Prostate gland (tissue), 2 donors: ENCODE measurements at regions not wholly inside any gene's neighbourhood (a gene's known extent, or its start where the extent isn't known, plus 50 kb on each side); places are given as distances from the start of the nearest gene placed in this dataset.
A peak's percentile ranks its signal among the peaks of the same experiment; 100 is the strongest.

Experiments used
- DNase-seq: peaks from one replicate; pipeline ENCODE4 v3.0.0-alpha.2; 2019; ENCODE audit warnings: low spot score
- H3K27ac ChIP-seq, 2 donors: fragments of 200-600 bp; sonication (generic); 2 replicates each; pipeline ENCODE4 v1.5.1; 2017 to 2019
- H3K27me3 ChIP-seq: fragments of 200-600 bp; sonication (generic); replicated peaks from 2 replicates; pipeline ENCODE4 v1.5.1; 2019; ENCODE audit not compliant: insufficient read depth
- H3K36me3 ChIP-seq, 2 donors: fragments of 200-600 bp; sonication (generic); 1 replicate in 1 of 2; 2 replicates in 1 of 2; pipeline versions ENCODE4 v1.5.1 to v1.8.1; 2017 to 2019
- H3K4me1 ChIP-seq: fragments of 200-600 bp; sonication (generic); replicated peaks from 2 replicates; pipeline ENCODE4 v1.5.1; 2019
- H3K4me3 ChIP-seq, 2 donors: fragments of 200-600 bp; sonication (generic); 2 replicates each; pipeline ENCODE4 v1.5.1; 2017 to 2019
- H3K9me3 ChIP-seq: fragments of 200-600 bp; sonication (generic); 2 replicates; pipeline ENCODE4 v1.5.1; 2017
- CTCF ChIP-seq, 4 experiments: fragments of 200-600 bp in 2 of 4; fragments of 450-650 bp in 2 of 4; sonication (generic) in 2 of 4; IDR thresholded peaks; 1 replicate in 3 of 4; 2 replicates in 1 of 4; pipeline ENCODE4 v1.5.1; 2016 to 2019; ENCODE audit warnings: antibody characterized with exemption in 4 of 4, mild to moderate bottlenecking in 2 of 4, moderate library complexity in 2 of 4
- POLR2A ChIP-seq: fragments of 450-650 bp; IDR thresholded peaks from one replicate; pipeline ENCODE4 v1.6.1; 2016; ENCODE audit warnings: antibody characterized with exemption, mild to moderate bottlenecking
- POLR2AphosphoS5 ChIP-seq: sonication (generic); formaldehyde crosslinking; IDR thresholded peaks from one replicate; pipeline ENCODE4 v1.6.1; 2017; ENCODE audit warnings: antibody characterized with exemption
- WGBS: methylation state at CpG from one replicate; pipeline ENCODE4 v1.1.5; 2018; 5-methylcytosine and 5-hydroxymethylcytosine counted together
- intact Hi-C: fragments of 100-400 bp; cut with DNase I; formaldehyde crosslinking; loops from one replicate; pipeline ENCODE4 v1.14.2; 2022

GRCh38 chr19:29384656-29385055 is 141.1 kb upstream of the VSTM2B start:
- 75% methylated on average over 8 of the region's 8 CpGs for WGBS
- no peaks in the 10 kb centered on the region for H3K36me3 ChIP-seq
- H3K27me3 ChIP-seq = no peaks in the 10 kb centered on the region
- intact Hi-C loops = no loop called here
- H3K9me3 ChIP-seq = no peaks in the 10 kb centered on the region
- no peak overlapping the region for H3K4me3 ChIP-seq
- H3K4me1 ChIP-seq = no peaks in the 10 kb centered on the region
- no peak for DNase-seq
- TF ChIP-seq POLR2A (no peak), POLR2AphosphoS5 (no peak), CTCF (IDR thresholded peaks at IDR 0.05) (no peak)
- H3K27ac ChIP-seq = no peak overlapping the region

- intact Hi-C loops = no loop called here
- TF ChIP-seq POLR2AphosphoS5 (no peak), CTCF (IDR thresholded peaks at IDR 0.05) (no peak), POLR2A (no peak)
- no peaks in the 10 kb centered on the region for H3K4me1 ChIP-seq
- no peaks in the 10 kb centered on the region for H3K36me3 ChIP-seq
- no peak for DNase-seq
- H3K27ac ChIP-seq = no peak overlapping the region
- no peaks in the 10 kb centered on the region for H3K9me3 ChIP-seq
- 63% methylated on average over 13 of the region's 13 CpGs for WGBS
- H3K27me3 ChIP-seq = no peaks in the 10 kb centered on the region
- no peak overlapping the region for H3K4me3 ChIP-seq
These were observed 140.5 kb upstream of the VSTM2B start for GRCh38 chr19:29385191-29385795.

DNA sequence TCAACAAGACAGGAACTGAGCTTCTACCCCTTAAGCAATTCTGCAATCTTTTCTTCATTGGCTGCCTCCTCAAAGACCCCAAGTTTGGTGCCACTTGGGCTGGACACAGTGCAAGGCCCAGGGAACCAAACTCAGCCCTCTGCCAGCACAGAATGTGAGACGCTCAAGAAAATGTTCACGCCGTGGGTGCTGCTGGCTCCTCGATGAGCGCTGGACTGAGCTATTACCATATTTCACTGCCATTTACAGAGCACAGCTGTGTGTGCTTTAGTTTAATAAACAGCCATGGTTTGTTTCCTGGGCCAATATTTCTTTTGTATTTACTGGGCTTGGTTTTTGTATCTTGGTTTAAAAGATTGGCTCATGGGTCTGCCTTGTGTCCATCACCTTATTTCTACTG is 138.8 kb upstream of the VSTM2B start:
- Histone ChIP-seq H3K4me3 (no peak overlapping the region), H3K27me3 (no peaks in the 10 kb centered on the region), H3K36me3 (no peaks in the 10 kb centered on the region), H3K9me3 (no peaks in the 10 kb centered on the region), H3K4me1 (no peaks in the 10 kb centered on the region), H3K27ac (no peak overlapping the region)
- DNase-seq = no peak
- 65% methylated on average over 5 of the region's 5 CpGs for WGBS
- TF ChIP-seq POLR2A (no peak), POLR2AphosphoS5 (no peak), CTCF (IDR thresholded peaks at IDR 0.05) (no peak)
- intact Hi-C loops = no loop called here

GRCh38 chr19:29387586-29387985 is 138.2 kb upstream of the VSTM2B start:
- TF ChIP-seq POLR2AphosphoS5 (no peak), POLR2A (no peak), CTCF (IDR thresholded peaks at IDR 0.05) (no peak)
- Histone ChIP-seq H3K27ac (no peak overlapping the region), H3K9me3 (no peaks in the 10 kb centered on the region), H3K4me1 (no peaks in the 10 kb centered on the region), H3K27me3 (no peaks in the 10 kb centered on the region), H3K36me3 (no peaks in the 10 kb centered on the region), H3K4me3 (no peak overlapping the region)
- no peak for DNase-seq
- intact Hi-C loops = no loop called here
- 85% methylated on average over 13 of the region's 13 CpGs for WGBS

DNA sequence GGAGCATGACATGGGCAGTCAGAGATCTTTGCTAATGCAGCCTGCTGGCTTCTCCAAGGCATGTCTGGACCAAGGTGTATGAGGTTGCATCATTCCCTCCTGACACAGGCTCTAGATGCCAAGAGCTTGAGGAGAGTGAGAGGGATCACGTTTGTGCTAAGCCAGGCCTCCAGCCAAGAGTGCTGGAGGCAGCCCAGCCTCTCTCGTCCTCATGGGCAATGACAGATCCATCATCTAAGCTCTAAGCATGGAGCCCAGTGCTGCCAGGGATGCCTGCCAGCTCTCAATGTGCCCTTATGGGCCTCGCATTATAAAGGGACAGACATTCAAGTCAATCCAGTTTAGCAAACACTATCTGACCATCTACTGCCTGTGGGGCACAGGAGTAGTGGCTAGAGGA is 136.3 kb upstream of the VSTM2B start:
- TF ChIP-seq POLR2AphosphoS5 (peak; percentile 5), POLR2A (no peak)
- 13% methylated on average over 3 of the region's 3 CpGs for WGBS
- no peak overlapping the region for H3K27ac ChIP-seq
- peak; percentile 8 for DNase-seq
- no peaks in the 10 kb centered on the region for H3K36me3 ChIP-seq
- H3K4me1 ChIP-seq = no peaks in the 10 kb centered on the region
- intact Hi-C loops = no loop called here
- no peak overlapping the region for H3K4me3 ChIP-seq
- H3K27me3 ChIP-seq = no peaks in the 10 kb centered on the region
- H3K9me3 ChIP-seq = no peaks in the 10 kb centered on the region
